ENCODE measurements at regions not wholly inside any gene's neighbourhood (a gene's known extent, or its start where the extent isn't known, plus 50 kb on each side); places are given as distances from the start of the nearest gene placed in this dataset.
A peak's percentile ranks its signal among the peaks of the same experiment; 100 is the strongest.

DNA sequence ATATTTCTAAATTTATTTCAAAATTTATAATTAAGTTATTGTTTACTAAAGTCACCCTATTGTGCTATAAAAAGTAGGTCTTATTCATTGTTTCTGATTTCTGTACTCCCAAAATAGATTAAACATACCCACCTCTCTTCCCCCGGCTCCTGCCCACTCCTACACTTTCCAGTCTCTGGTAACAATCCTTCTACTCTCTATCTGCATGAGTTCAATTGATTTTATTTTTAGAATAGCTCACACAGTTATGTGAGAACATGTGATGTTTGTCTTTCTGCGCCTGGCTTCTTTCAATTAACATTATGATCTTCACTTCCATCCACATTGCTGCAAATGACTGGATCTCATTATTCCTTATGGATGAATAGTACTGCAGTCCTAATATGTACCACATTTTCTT lies 269.3 kb downstream of the ACTRT1 start:
- DNase-seq (no peak), ATAC-seq (peak in 2 of 8 donors; percentile 51 to 55)
- Histone ChIP-seq H3K4me1 (no peaks in the 10 kb centered on the region), H3K9me3 (peaks cover 0 to 20% (median 0%) of the 10 kb centered on the region in 11 donors), H3K27me3 (no peaks in the 10 kb centered on the region), H3K4me3 (no peak overlapping the region), H3K36me3 (no peaks in the 10 kb centered on the region), H3K27ac (no peak overlapping the region)
- intact Hi-C loops (cut with DNase I): no loop called here
- WGBS, 2 donors: 29 to 54% methylated on average over 2 of the region's 2 CpGs
- TF ChIP-seq, protein P1, sequence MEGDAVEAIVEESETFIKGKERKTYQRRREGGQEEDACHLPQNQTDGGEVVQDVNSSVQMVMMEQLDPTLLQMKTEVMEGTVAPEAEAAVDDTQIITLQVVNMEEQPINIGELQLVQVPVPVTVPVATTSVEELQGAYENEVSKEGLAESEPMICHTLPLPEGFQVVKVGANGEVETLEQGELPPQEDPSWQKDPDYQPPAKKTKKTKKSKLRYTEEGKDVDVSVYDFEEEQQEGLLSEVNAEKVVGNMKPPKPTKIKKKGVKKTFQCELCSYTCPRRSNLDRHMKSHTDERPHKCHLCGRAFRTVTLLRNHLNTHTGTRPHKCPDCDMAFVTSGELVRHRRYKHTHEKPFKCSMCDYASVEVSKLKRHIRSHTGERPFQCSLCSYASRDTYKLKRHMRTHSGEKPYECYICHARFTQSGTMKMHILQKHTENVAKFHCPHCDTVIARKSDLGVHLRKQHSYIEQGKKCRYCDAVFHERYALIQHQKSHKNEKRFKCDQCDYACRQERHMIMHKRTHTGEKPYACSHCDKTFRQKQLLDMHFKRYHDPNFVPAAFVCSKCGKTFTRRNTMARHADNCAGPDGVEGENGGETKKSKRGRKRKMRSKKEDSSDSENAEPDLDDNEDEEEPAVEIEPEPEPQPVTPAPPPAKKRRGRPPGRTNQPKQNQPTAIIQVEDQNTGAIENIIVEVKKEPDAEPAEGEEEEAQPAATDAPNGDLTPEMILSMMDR (IDR thresholded peaks at IDR 0.05): no peak

DNA sequence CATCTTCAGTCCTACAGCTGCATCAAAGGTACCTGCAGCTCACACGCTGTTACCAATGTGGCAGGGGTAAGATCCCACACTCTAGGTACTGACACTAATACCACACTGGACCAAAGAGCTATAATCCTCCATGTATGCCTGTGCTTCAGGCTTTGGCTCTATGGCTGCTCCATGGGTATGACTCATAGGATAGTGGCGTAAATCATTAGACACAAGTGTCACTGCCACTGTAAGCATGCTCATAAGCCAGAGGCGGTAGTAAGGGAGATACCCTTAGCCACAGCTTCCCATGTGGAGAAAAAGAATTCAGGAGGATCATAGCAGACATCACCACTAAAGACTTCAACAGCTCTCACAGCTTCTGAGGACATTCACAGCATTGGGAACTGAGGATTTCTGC lies 287.5 kb downstream of the ACTRT1 start:
- H3K27me3 ChIP-seq: no peaks in the 10 kb centered on the region
- H3K36me3 ChIP-seq: no peaks in the 10 kb centered on the region
- intact Hi-C loops (cut with DNase I): no loop called here
- H3K4me3 ChIP-seq: no peak overlapping the region
- H3K27ac ChIP-seq: no peak overlapping the region
- H3K9me3 ChIP-seq: peaks cover 0 to 4% (median 0%) of the 10 kb centered on the region in 11 donors
- H3K4me1 ChIP-seq: no peaks in the 10 kb centered on the region
- no peak for DNase-seq
- no peak for ATAC-seq
- TF ChIP-seq, protein P1 (IDR thresholded peaks at IDR 0.05): no peak
- WGBS, 2 donors: 80 to 89% methylated on average over 3 of the region's 3 CpGs

DNA sequence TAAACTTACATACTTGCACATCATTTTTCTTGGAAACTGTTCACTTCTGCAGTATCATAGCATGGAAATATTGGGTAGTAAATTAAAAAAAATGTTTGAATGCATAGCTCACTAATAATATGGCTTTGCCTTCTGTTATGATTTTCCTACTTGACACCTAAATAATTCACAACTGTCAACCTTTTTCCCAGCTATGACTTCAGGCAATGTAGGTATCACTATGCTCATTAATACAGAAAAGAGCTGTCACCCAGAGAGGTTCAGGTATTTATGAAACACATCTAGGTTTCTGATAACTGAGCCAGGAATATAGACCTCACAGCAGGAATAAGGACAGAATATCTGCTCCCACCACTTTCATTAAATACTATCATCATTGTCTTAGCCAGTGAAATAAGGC lies 289.5 kb downstream of the ACTRT1 start:
- Histone ChIP-seq H3K4me3 (no peak overlapping the region), H3K36me3 (no peaks in the 10 kb centered on the region), H3K27ac (no peak overlapping the region), H3K27me3 (no peaks in the 10 kb centered on the region), H3K9me3 (no peaks in the 10 kb centered on the region), H3K4me1 (no peaks in the 10 kb centered on the region)
- TF ChIP-seq, protein P1 (IDR thresholded peaks at IDR 0.05): no peak
- DNase-seq (no peak), ATAC-seq (no peak)
- intact Hi-C loops (cut with DNase I): loop anchor here in 1 of 10 donors (2.0 kb wide), 1 partner anchor 16 kb away; no protein-coding TSS in a partner anchor

DNA sequence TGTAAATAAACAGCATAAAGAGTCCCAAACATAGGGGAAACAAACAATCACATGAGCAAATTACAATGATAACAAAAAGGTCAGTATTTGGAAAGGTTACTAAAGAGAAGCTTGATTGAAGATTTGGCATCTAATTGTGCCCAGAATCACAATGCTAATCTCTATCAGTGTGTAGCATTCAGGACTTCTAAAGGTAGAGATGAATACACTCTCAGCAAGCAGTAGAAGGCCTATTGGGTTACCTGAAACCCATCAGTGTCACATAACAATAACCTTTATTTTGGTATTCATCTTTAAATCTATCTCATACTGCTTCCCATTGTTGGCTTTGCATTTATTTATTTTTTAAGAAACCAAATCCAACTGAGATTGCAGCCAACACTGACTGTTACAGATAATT lies 319.5 kb downstream of the ACTRT1 start:
- ATAC-seq: no peak
- intact Hi-C loops (cut with DNase I): no loop called here
- no peak for DNase-seq

More for the DNA sequence above, 319.5 kb downstream of the ACTRT1 start:
- TF ChIP-seq, protein P1 (IDR thresholded peaks at IDR 0.05): no peak
- no peaks in the 10 kb centered on the region for H3K27me3 ChIP-seq
- H3K36me3 ChIP-seq: no peaks in the 10 kb centered on the region
- H3K9me3 ChIP-seq: no peaks in the 10 kb centered on the region
- no peak overlapping the region for H3K4me3 ChIP-seq
- no peaks in the 10 kb centered on the region for H3K4me1 ChIP-seq
- H3K27ac ChIP-seq: no peak overlapping the region

Measured in heart right ventricle (tissue), 16 donors.